ENCODE measurements at regions not wholly inside any gene's neighbourhood (a gene's known extent, or its start where the extent isn't known, plus 50 kb on each side); places are given as distances from the start of the nearest gene placed in this dataset.

DNA sequence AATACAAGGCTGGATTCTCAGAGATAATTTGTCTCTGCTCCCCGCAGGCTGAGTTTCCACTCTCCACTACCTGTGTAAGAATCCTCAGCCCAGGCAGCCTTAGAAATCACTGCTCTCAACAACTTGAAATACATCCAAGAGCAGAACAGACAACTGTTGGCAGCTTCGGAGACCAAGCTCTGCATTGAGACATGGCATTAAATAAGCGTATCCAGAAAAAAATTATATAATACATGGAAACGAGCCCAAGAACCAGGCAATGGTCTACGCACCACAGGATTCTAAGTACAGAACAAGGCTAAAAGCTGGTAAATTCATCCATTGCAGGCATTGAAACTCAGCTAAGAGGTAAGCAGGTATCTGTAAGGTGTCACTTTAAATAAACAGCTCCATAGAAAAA is 165.5 kb upstream of the DIO3 start:
- no peaks in the 10 kb centered on the region for H3K9me2 ChIP-seq
- ChIA-PET CTCF (no interaction called here), POLR2A (interaction anchor here (1.1 kb wide), 1 partner anchor 10 kb away, joined by 3 read pairs; no protein-coding TSS in a partner anchor)
- no peak for TF ChIP-seq SMC3 (IDR thresholded peaks at IDR 0.05; ENCODE audit: low read depth, low read length)
- H2AFZ ChIP-seq (ENCODE audit: low read depth): no peak overlapping the region
- peaks cover 3% of the 10 kb centered on the region; the same call in 1 of the 2 replicates for H3K9me3 ChIP-seq
- peaks cover 0 to 1% of the 10 kb centered on the region in 2 experiments; a peak in 1 of 4 replicates for H3K4me1 ChIP-seq (ENCODE audit: control insufficient read depth in 1 of 2, insufficient read depth in 2 of 2, low read depth in 1 of 2, low read length in 1 of 2)
- no peak overlapping the region for H3K27ac ChIP-seq (ENCODE audit: low read depth in 2 of 2, low read length in 1 of 2)
- no peaks in the 10 kb centered on the region for H3F3A ChIP-seq (replicated peaks; ENCODE audit: insufficient read depth)
- H3K79me2 ChIP-seq (ENCODE audit: insufficient read depth): no peaks in the 10 kb centered on the region
- no peak overlapping the region for H3K9ac ChIP-seq
- H3K4me3 ChIP-seq (ENCODE audit: low read depth in 2 of 2, low read length in 1 of 2): no peak overlapping the region
- no peaks in the 10 kb centered on the region for H3K36me3 ChIP-seq (replicated peaks in 1 of 2; ENCODE audit: control insufficient read depth in 1 of 2, insufficient read depth in 2 of 2, low read length in 1 of 2)
- H3K4me2 ChIP-seq: no peak overlapping the region
- no peaks in the 10 kb centered on the region for H3K27me3 ChIP-seq (ENCODE audit: insufficient read depth)
- 65% methylated on average over 5 of the region's 5 CpGs for WGBS (ENCODE audit: low lambda C conversion rate)
- no peaks in the 10 kb centered on the region for H4K20me1 ChIP-seq (ENCODE audit: insufficient read depth)
- no peak for DNase-seq

DNA sequence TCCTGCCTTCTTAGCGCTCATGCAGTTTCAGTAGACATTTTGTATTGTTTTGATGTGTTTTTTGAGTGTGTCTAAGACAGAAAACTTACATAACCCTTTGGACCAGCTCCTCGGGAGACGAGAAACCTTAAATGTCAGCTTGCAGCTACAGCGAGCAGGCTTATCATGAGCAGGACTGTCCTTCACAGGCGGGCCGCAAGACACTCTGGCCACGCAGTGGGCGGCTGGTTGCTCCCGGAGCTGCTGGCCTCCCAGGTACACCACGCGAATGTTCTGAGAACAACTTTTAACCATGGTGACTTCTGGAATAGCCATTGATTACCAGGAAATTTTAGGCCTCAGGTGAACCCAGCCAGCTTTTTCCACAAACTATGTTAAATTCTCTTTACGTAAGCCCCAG is 164.1 kb upstream of the DIO3 start:
- H3K9me2 ChIP-seq: no peaks in the 10 kb centered on the region
- H2AFZ ChIP-seq (ENCODE audit: low read depth): no peak overlapping the region
- H3F3A ChIP-seq (replicated peaks; ENCODE audit: insufficient read depth): no peaks in the 10 kb centered on the region
- DNase-seq: no peak
- peaks cover 3% of the 10 kb centered on the region; the same call in 1 of the 2 replicates for H3K9me3 ChIP-seq
- ChIA-PET CTCF (interaction anchor here (0.8 to 1.0 kb wide), 2 partner anchors 12 to 50 kb away, joined by 3 read pairs; no protein-coding TSS in a partner anchor), POLR2A (no interaction called here)
- no peaks in the 10 kb centered on the region for H3K36me3 ChIP-seq (replicated peaks in 1 of 2; ENCODE audit: control insufficient read depth in 1 of 2, insufficient read depth in 2 of 2, low read length in 1 of 2)
- peaks cover 0 to 3% of the 10 kb centered on the region in 2 experiments; a peak in 1 of 4 replicates for H3K4me1 ChIP-seq (ENCODE audit: control insufficient read depth in 1 of 2, insufficient read depth in 2 of 2, low read depth in 1 of 2, low read length in 1 of 2)
- H4K20me1 ChIP-seq (ENCODE audit: insufficient read depth): no peaks in the 10 kb centered on the region
- no peak overlapping the region for H3K4me2 ChIP-seq
- no peaks in the 10 kb centered on the region for H3K79me2 ChIP-seq (ENCODE audit: insufficient read depth)
- WGBS (ENCODE audit: low lambda C conversion rate): 64% methylated on average over 10 of the region's 12 CpGs
- H3K27ac ChIP-seq (ENCODE audit: low read depth in 2 of 2, low read length in 1 of 2): no peak overlapping the region
- H3K9ac ChIP-seq: no peak overlapping the region
- no peak for TF ChIP-seq MEF2A (IDR thresholded peaks at IDR 0.05; ENCODE audit: borderline replicate concordance, low read depth)
- H3K27me3 ChIP-seq (ENCODE audit: insufficient read depth): no peaks in the 10 kb centered on the region
- H3K4me3 ChIP-seq (ENCODE audit: low read depth in 2 of 2, low read length in 1 of 2): no peak overlapping the region

DNA sequence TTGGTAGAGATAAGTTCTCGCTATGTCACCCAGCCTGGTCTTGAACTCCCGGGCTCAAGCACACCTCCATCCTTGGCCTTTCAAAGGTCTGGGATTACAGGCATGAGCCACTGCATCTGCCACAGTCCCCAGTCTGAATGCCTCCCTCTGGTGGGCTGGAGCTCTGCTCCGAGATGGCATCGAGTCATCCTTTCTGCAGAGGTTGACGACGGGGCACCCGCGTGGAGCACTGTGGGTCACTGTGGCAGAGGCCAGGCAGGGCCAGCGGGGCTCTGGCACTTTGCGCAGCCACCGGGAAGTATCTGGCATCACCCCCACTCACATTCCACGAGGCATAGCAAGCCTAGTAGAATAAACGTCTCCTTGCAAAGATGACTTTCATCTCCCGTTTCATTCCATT is 163.3 kb upstream of the DIO3 start:
- Histone ChIP-seq H2AFZ (ENCODE audit: low read depth) (no peak overlapping the region), H3K9ac (no peak overlapping the region), H3K4me1 (ENCODE audit: control insufficient read depth in 1 of 2, insufficient read depth in 2 of 2, low read depth in 1 of 2, low read length in 1 of 2) (peaks cover 0 to 10% of the 10 kb centered on the region in 2 experiments; a peak in 2 of 4 replicates), H3K79me2 (ENCODE audit: insufficient read depth) (no peaks in the 10 kb centered on the region), H3K9me2 (no peaks in the 10 kb centered on the region), H3K27me3 (ENCODE audit: insufficient read depth) (no peaks in the 10 kb centered on the region), H3K9me3 (peaks cover 3% of the 10 kb centered on the region; the same call in 1 of the 2 replicates), H4K20me1 (ENCODE audit: insufficient read depth) (no peaks in the 10 kb centered on the region), H3K27ac (ENCODE audit: low read depth in 2 of 2, low read length in 1 of 2) (no peak overlapping the region), H3K4me3 (ENCODE audit: low read depth in 2 of 2, low read length in 1 of 2) (no peak overlapping the region), H3K36me3 (replicated peaks in 1 of 2; ENCODE audit: control insufficient read depth in 1 of 2, insufficient read depth in 2 of 2, low read length in 1 of 2) (no peaks in the 10 kb centered on the region), H3F3A (replicated peaks; ENCODE audit: insufficient read depth) (no peaks in the 10 kb centered on the region), H3K4me2 (no peak overlapping the region)
- DNase-seq: no peak
- 52% methylated on average over 8 of the region's 14 CpGs for WGBS (ENCODE audit: low lambda C conversion rate)
- ChIA-PET POLR2A (no interaction called here), CTCF (interaction anchor here (0.8 to 1.0 kb wide), 2 partner anchors 11 to 50 kb away, joined by 3 read pairs; no protein-coding TSS in a partner anchor)
- TF ChIP-seq MEF2A (IDR thresholded peaks at IDR 0.05; ENCODE audit: borderline replicate concordance, low read depth): no peak
- TF ChIP-seq ZBTB33 (IDR thresholded peaks at IDR 0.05; ENCODE audit: borderline replicate concordance, low read depth): no peak
- no peak for TF ChIP-seq YY1 (IDR thresholded peaks at IDR 0.05; ENCODE audit: low read depth)
- no peak for TF ChIP-seq RCOR1 (IDR thresholded peaks at IDR 0.05; ENCODE audit: low read length)
- no peak for TF ChIP-seq TEAD4 (IDR thresholded peaks at IDR 0.05; ENCODE audit: borderline replicate concordance, insufficient read depth)
- TF ChIP-seq, protein P1, sequence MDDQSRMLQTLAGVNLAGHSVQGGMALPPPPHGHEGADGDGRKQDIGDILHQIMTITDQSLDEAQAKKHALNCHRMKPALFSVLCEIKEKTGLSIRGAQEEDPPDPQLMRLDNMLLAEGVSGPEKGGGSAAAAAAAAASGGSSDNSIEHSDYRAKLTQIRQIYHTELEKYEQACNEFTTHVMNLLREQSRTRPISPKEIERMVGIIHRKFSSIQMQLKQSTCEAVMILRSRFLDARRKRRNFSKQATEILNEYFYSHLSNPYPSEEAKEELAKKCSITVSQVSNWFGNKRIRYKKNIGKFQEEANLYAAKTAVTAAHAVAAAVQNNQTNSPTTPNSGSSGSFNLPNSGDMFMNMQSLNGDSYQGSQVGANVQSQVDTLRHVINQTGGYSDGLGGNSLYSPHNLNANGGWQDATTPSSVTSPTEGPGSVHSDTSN (IDR thresholded peaks at IDR 0.05): no peak
- no peak for TF ChIP-seq GABPA (IDR thresholded peaks at IDR 0.05; ENCODE audit: low read depth)
- no peak for TF ChIP-seq FOXJ3 (CRISPR knock-in tag; IDR thresholded peaks at IDR 0.05)
- TF ChIP-seq TCF12 (IDR thresholded peaks at IDR 0.05): no peak
- TF ChIP-seq MXI1 (IDR thresholded peaks at IDR 0.05; ENCODE audit: low read depth, low read length): no peak
- TF ChIP-seq CHD2 (IDR thresholded peaks at IDR 0.05; ENCODE audit: low read length, partially characterized antibody): no peak
- TF ChIP-seq JUND (IDR thresholded peaks at IDR 0.05): no peak
- no peak for TF ChIP-seq RXRA (IDR thresholded peaks at IDR 0.05; ENCODE audit: borderline replicate concordance, low read depth)
- no peak for TF ChIP-seq NRF1 (IDR thresholded peaks at IDR 0.05; ENCODE audit: low read depth, low read length)
- no peak for TF ChIP-seq RAD21 (IDR thresholded peaks at IDR 0.05; ENCODE audit: low read length)
- TF ChIP-seq ELF1 (IDR thresholded peaks at IDR 0.05): no peak
- no peak for TF ChIP-seq TAF1 (IDR thresholded peaks at IDR 0.05; ENCODE audit: borderline replicate concordance, low read depth, low read length)
- TF ChIP-seq CTCF (IDR thresholded peaks at IDR 0.05): no peak
- TF ChIP-seq SMC3 (IDR thresholded peaks at IDR 0.05; ENCODE audit: low read depth, low read length): no peak

Measured in SK-N-SH (cell line).